ENCODE measurements at regions not wholly inside any gene's neighbourhood (a gene's known extent, or its start where the extent isn't known, plus 50 kb on each side); places are given as distances from the start of the nearest gene placed in this dataset.

- Histone ChIP-seq H3K9me2 (replicated peaks; ENCODE audit: insufficient read depth) (no peaks in the 10 kb centered on the region), H3K4me3 (no peak overlapping the region), H3K4me1 (ENCODE audit: insufficient read depth) (no peaks in the 10 kb centered on the region), H3K9me3 (ENCODE audit: low read depth) (no peaks in the 10 kb centered on the region), H3K27ac (no peak overlapping the region), H4K20me1 (ENCODE audit: insufficient read depth, poor library complexity, severe bottlenecking) (no peaks in the 10 kb centered on the region), H3K36me3 (replicated peaks; ENCODE audit: insufficient read depth, low read depth) (no peaks in the 10 kb centered on the region), H3K79me2 (no peaks in the 10 kb centered on the region), H2AFZ (no peak overlapping the region), H3K27me3 (no peaks in the 10 kb centered on the region), H3K4me2 (no peak overlapping the region)
- no peak for DNase-seq (ENCODE audit: low spot score)
- TF ChIP-seq CTCF (IDR thresholded peaks at IDR 0.05; ENCODE audit: poor library complexity) (no peak), EZH2 (IDR thresholded peaks at IDR 0.05; ENCODE audit: borderline replicate concordance) (no peak), EZH2phosphoT487 (IDR thresholded peaks at IDR 0.05; ENCODE audit: low read depth, severe bottlenecking, unreplicated experiment) (no peak)
Observed at GRCh38 chr3:27990837-27991236, 250.6 kb upstream of the CMC1 start.

GRCh38 chr3:27993051-27993450 is 248.4 kb upstream of the CMC1 start:
- Histone ChIP-seq H4K20me1 (ENCODE audit: insufficient read depth, poor library complexity, severe bottlenecking) (no peaks in the 10 kb centered on the region), H3K4me1 (ENCODE audit: insufficient read depth) (no peaks in the 10 kb centered on the region), H3K27ac (no peak overlapping the region), H2AFZ (no peak overlapping the region), H3K4me2 (no peak overlapping the region), H3K4me3 (no peak overlapping the region), H3K36me3 (replicated peaks; ENCODE audit: insufficient read depth, low read depth) (no peaks in the 10 kb centered on the region), H3K9me3 (ENCODE audit: low read depth) (no peaks in the 10 kb centered on the region), H3K9me2 (replicated peaks; ENCODE audit: insufficient read depth) (no peaks in the 10 kb centered on the region), H3K79me2 (no peaks in the 10 kb centered on the region), H3K27me3 (no peaks in the 10 kb centered on the region)
- DNase-seq (ENCODE audit: low spot score): no peak
- no peak for TF ChIP-seq EZH2 (IDR thresholded peaks at IDR 0.05; ENCODE audit: borderline replicate concordance)
- no peak for TF ChIP-seq CTCF (IDR thresholded peaks at IDR 0.05; ENCODE audit: poor library complexity)
- TF ChIP-seq EZH2phosphoT487 (IDR thresholded peaks at IDR 0.05; ENCODE audit: low read depth, severe bottlenecking, unreplicated experiment): no peak
- 40% methylated on average over 2 of the region's 2 CpGs for WGBS (ENCODE audit: low lambda C conversion rate, missing lambda C conversion rate)

- no peak overlapping the region for H2AFZ ChIP-seq
- H3K27me3 ChIP-seq: no peaks in the 10 kb centered on the region
- H3K36me3 ChIP-seq (replicated peaks; ENCODE audit: insufficient read depth, low read depth): no peaks in the 10 kb centered on the region
- H3K4me3 ChIP-seq: no peak overlapping the region
- no peak overlapping the region for H3K27ac ChIP-seq
- H3K9me2 ChIP-seq (replicated peaks; ENCODE audit: insufficient read depth): no peaks in the 10 kb centered on the region
- H4K20me1 ChIP-seq (ENCODE audit: insufficient read depth, poor library complexity, severe bottlenecking): no peaks in the 10 kb centered on the region
- 60% methylated on average over 3 of the region's 3 CpGs for WGBS (ENCODE audit: low lambda C conversion rate, missing lambda C conversion rate)
- no peak for DNase-seq (ENCODE audit: low spot score)
- no peak overlapping the region for H3K4me2 ChIP-seq
- no peaks in the 10 kb centered on the region for H3K9me3 ChIP-seq (ENCODE audit: low read depth)
- H3K4me1 ChIP-seq (ENCODE audit: insufficient read depth): no peaks in the 10 kb centered on the region
- TF ChIP-seq EZH2 (IDR thresholded peaks at IDR 0.05; ENCODE audit: borderline replicate concordance) (no peak), EZH2phosphoT487 (IDR thresholded peaks at IDR 0.05; ENCODE audit: low read depth, severe bottlenecking, unreplicated experiment) (no peak), CTCF (IDR thresholded peaks at IDR 0.05; ENCODE audit: poor library complexity) (no peak)
- no peaks in the 10 kb centered on the region for H3K79me2 ChIP-seq
Observed at GRCh38 chr3:28000608-28001007, 240.8 kb upstream of the CMC1 start.

GRCh38 chr3:28008235-28008634 is 233.2 kb upstream of the CMC1 start:
- Histone ChIP-seq H3K36me3 (replicated peaks; ENCODE audit: insufficient read depth, low read depth) (no peaks in the 10 kb centered on the region), H4K20me1 (ENCODE audit: insufficient read depth, poor library complexity, severe bottlenecking) (no peaks in the 10 kb centered on the region), H3K4me2 (no peak overlapping the region), H3K79me2 (no peaks in the 10 kb centered on the region), H3K9me2 (replicated peaks; ENCODE audit: insufficient read depth) (no peaks in the 10 kb centered on the region), H3K9me3 (ENCODE audit: low read depth) (no peaks in the 10 kb centered on the region), H3K4me3 (no peak overlapping the region), H3K27ac (no peak overlapping the region), H3K4me1 (ENCODE audit: insufficient read depth) (no peaks in the 10 kb centered on the region), H3K27me3 (no peaks in the 10 kb centered on the region), H2AFZ (no peak overlapping the region)
- no peak for DNase-seq (ENCODE audit: low spot score)
- TF ChIP-seq EZH2phosphoT487 (IDR thresholded peaks at IDR 0.05; ENCODE audit: low read depth, severe bottlenecking, unreplicated experiment): no peak
- no peak for TF ChIP-seq EZH2 (IDR thresholded peaks at IDR 0.05; ENCODE audit: borderline replicate concordance)
- TF ChIP-seq CTCF (IDR thresholded peaks at IDR 0.05; ENCODE audit: poor library complexity): no peak
- WGBS (ENCODE audit: low lambda C conversion rate, missing lambda C conversion rate): 90% methylated on average over 6 of the region's 6 CpGs

All from hepatocyte (in vitro differentiated cells).